Suppressor macrophage (primary cell): ENCODE measurements at regions not wholly inside any gene's neighbourhood (a gene's known extent, or its start where the extent isn't known, plus 50 kb on each side); places are given as distances from the start of the nearest gene placed in this dataset.
A peak's percentile ranks its signal among the peaks of the same experiment; 100 is the strongest.

Experiments used
- DNase-seq, 4 experiments: peaks; one replicate each; pipeline ENCODE4 v3.0.0-alpha.2; 2020 to 2022

GRCh38 chr12:88418856-88419497, 161.3 kb downstream of the KITLG start:
- peak in 1 of 4 experiments; percentile 18 for DNase-seq

DNA sequence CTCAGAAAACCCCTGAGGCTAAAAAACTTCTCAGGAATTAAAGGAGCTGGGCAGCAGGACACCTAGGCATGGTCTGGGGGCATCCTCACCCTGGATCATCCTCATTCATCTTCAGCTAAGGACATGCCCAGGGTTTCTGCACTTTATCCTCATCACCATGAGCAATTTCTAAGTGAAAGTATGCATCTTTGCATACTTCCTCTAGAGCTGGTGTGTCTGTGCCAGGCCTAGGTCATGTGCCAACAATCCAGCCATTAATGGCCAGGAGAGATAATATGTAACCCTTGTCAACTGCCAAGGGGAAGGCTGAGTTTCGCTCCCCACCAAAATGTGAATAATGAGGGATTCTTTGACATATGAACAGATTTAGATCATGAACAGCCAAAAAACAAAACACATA, 160.5 kb downstream of the KITLG start:
- no peak for DNase-seq

DNA sequence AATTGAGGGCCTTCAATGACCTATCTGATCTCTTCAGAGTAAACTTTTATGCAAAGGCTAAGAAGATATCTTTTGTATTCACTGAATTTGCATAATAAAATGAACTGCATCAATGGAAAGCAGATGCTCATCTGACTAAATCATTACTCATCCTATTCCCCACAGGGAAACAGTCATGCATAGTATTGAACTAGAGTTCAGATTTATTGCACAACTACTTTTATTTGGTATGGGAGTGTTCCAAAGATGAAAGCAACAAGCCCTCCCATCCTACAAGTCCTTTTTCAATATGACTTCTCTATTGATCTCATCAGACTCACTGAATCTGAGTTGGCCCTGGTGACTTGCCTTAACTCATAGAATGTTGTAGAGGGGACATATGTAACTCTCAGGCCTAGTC, 159.8 kb downstream of the KITLG start:
- peak in 1 of 4 experiments; percentile 29 for DNase-seq

DNA sequence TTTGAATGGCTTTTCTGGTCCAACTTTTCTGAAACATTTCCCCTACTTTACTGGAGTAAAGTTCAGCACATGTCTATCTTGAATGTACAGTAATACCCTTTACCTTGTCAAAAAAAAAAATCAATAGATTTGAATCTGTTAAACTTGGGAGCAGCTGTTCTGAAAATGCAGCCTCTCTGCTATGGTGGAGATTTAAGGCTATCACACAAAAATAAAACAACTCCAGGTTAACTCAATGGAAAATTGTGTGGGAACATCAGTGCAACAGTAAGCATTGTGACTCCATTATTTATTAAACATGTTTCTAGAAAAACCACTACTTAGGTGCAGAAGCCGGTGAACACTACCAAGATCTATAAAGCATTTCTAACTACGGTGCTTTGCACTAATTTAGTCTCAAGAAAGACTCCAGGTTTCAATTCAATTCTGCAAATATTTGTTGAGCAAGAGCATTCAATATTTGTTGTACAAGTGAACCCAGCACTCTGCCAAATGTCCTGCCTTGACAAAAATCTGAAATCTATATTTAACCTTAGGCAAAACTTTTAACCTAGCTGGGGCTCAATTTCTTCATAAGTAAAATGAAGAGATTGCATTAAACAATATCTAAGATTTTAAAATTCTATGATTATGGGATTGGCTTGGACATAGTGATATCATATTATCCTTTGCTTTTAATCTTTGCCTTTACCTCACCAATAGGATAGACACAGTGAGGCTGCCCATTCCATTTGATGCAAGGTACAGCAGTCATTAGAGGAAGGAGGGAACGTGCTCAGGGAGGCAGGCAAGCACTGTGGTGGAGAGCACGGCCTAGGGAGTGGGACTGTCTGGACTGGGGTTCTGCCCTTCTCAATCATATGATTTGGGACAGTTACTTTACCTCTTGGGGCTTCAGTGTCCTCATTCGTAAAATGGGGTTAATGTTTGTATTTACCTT, 155.2 kb downstream of the KITLG start:
- DNase-seq = no peak

- DNase-seq = no peak
Observed at GRCh38 chr12:88428350-88428749, 151.9 kb downstream of the KITLG start.

GRCh38 chr12:88431246-88431645, 149.0 kb downstream of the KITLG start:
- DNase-seq = peak in 1 of 4 experiments; percentile 7

DNA sequence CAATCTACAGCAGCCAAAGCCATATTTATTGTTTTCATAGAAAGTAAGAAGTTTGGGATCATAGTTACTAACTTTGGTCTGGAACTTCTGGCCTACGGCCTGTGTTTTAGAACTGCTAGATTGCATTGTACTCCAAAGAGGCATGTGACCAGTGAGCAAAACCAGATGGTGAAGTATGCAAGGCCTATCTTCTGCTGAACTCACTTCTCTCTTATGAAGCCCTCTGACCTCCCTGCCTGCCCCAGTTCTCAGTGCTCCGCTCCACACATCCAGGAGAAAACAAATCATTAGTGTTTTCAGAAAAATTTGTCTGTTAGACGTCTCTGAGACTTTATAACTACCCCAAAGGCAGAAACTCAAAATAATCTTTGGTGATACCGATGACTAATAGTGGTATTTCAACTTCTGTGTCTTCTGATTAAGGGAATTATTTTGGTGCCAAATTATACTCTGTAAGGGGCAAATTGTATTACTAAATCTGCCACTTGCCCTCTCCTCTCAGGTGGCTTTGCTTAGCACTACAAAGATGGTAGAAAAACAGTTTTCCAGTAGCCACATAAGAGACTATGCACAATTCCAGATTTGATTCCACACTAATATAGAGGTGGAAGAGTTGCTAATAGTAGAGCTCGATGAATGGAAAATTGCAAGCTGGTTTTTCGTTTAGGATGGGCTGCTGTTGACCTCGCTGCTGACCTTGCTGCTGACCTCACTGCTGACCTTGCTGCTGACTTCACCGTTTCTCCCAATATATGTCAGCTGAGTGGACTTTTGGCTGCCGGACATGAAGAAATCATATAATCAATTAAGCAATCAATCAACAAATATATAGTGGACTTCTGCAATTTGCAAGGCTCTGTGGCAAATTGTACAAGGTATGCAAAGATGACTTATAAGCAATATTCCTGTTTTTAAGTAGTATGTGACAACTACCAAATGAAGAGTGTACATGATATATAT, 147.5 kb downstream of the KITLG start:
- DNase-seq = peak; percentile 28 to 62 (median 56)

GRCh38 chr12:88433997-88434703, 146.1 kb downstream of the KITLG start:
- DNase-seq = peak; percentile 68 to 89 (median 80)

DNA sequence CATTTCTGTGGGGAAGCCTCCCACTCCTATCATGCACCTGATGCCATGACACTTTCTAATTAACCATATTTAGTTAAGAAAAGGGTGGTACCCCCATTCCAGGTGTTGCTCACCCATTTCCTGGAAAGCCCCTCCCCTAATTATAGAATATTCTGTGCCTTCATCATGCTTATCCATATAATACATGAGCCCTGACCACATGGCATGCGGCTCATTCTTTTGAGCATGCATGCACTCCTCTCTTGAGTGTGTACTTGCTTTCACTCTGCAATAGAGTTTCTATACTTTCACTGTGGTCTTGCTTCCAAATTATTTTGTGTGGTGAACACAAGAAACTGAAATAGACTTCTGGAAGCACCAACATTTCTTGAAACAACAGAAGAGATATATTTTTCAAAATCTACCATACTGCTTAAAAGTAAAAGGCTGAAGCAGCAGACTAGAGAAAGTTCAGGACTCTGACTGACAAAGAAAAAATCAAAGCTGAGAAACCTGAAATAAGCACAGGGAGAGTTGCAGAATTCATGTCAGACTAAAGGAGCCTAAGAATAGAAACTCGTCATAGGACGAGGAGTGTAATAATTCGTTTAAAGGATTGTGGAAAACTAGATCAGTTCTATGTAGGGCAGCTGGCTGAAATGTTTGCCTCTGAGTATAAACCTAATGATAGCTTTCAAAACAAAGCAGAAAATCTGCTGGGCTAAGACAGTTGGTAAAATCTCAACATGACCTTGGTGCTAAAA, 144.8 kb downstream of the KITLG start:
- peak in 1 of 4 experiments; percentile 10 for DNase-seq

GRCh38 chr12:88437226-88437625, 143.0 kb downstream of the KITLG start:
- no peak for DNase-seq
